K562 (cell line): ENCODE measurements at regions not wholly inside any gene's neighbourhood (a gene's known extent, or its start where the extent isn't known, plus 50 kb on each side); places are given as distances from the start of the nearest gene placed in this dataset.

Experiments
- ARNT ChIP-seq, 2 experiments: fragments of 450-650 bp; IDR thresholded peaks; 2 replicates each; pipeline ENCODE4 v1.6.1; 2016; ENCODE audit warnings: mild to moderate bottlenecking in 1 of 2
- ELF4 ChIP-seq: fragments of 450-650 bp; formaldehyde crosslinking; IDR thresholded peaks from 2 replicates; pipeline ENCODE4 v1.4.0; 2022; ENCODE audit warnings: missing genetic modification characterization
- EP300 ChIP-seq: IDR thresholded peaks from 2 replicates; pipeline ENCODE4 v1.6.1; 2012; ENCODE audit warnings: low read length, improper control_type of control experiment
- ESRRB ChIP-seq: fragments of 250-450 bp; sonication (Bioruptor Pico); IDR thresholded peaks from 2 replicates; pipeline ENCODE4 v1.5.0; 2020; ENCODE audit warnings: mild to moderate bottlenecking, moderate library complexity, borderline replicate concordance
- EZH2 ChIP-seq: IDR thresholded peaks from 2 replicates; pipeline ENCODE4 v1.6.1; 2012; ENCODE audit warnings: low read depth, mild to moderate bottlenecking, inconsistent platforms, low read length, borderline replicate concordance
- HEY1 ChIP-seq: fragments of 250-450 bp; sonication (Bioruptor Pico); IDR thresholded peaks from 2 replicates; pipeline ENCODE4 v1.5.0; 2020; ENCODE audit warnings: mild to moderate bottlenecking, moderate library complexity, borderline replicate concordance
- KLF1 ChIP-seq: fragments of 450-650 bp; IDR thresholded peaks from 2 replicates; pipeline ENCODE4 v1.6.1; 2016; ENCODE audit warnings: missing genetic modification characterization, missing compliant biosample characterization
- MXI1 ChIP-seq: IDR thresholded peaks from 2 replicates; pipeline ENCODE4 v1.6.1; 2011; ENCODE audit warnings: low read depth, mild to moderate bottlenecking, improper control_type of control experiment, low read length
- REST ChIP-seq, 2 experiments: fragments of 450-650 bp; formaldehyde crosslinking in 1 of 2; IDR thresholded peaks; 2 replicates each; pipeline versions ENCODE4 v1.4.0 to v1.6.1; 2014 to 2020; ENCODE audit warnings: mild to moderate bottlenecking in 2 of 2, borderline replicate concordance in 1 of 2, low read depth in 1 of 2
- RNF2 ChIP-seq: sonication (generic); IDR thresholded peaks from 2 replicates; pipeline ENCODE4 v1.6.1; 2016
- SMARCC2 ChIP-seq: fragments of 450-650 bp; IDR thresholded peaks from 2 replicates; pipeline ENCODE4 v1.6.1; 2017; ENCODE audit warnings: antibody characterized with exemption, moderate library complexity, mild to moderate bottlenecking, low read depth
- SREBF2 ChIP-seq: sonication (generic); formaldehyde crosslinking; IDR thresholded peaks from 2 replicates; pipeline ENCODE4 v1.4.0; 2020; ENCODE audit warnings: mild to moderate bottlenecking, missing genetic modification reagents

- TF ChIP-seq EP300 = no peak
- TF ChIP-seq SMARCC2 = no peak
- TF ChIP-seq RNF2 = no peak
- no peak for TF ChIP-seq SREBF2
- no peak for TF ChIP-seq KLF1 (tag)
- no peak for TF ChIP-seq ESRRB (CRISPR knock-in tag)
- TF ChIP-seq MXI1 = no peak
- TF ChIP-seq ARNT (IDR thresholded peaks at IDR 0.05) = no peak
- TF ChIP-seq HEY1 (CRISPR knock-in tag) = no peak
- TF ChIP-seq REST (IDR thresholded peaks at IDR 0.05; ENCODE audit: borderline replicate concordance) = no peak
- TF ChIP-seq REST (CRISPR knock-in tag; IDR thresholded peaks at IDR 0.05; ENCODE audit: low read depth) = no peak
- no peak for TF ChIP-seq EZH2
- no peak for TF ChIP-seq ELF4 (CRISPR knock-in tag)
Observed at GRCh38 chrX:109301177-109301576, 180.7 kb downstream of the GUCY2F start.
